Inflammatory macrophage (primary cell): ENCODE measurements at regions not wholly inside any gene's neighbourhood (a gene's known extent, or its start where the extent isn't known, plus 50 kb on each side); places are given as distances from the start of the nearest gene placed in this dataset.
A peak's percentile ranks its signal among the peaks of the same experiment; 100 is the strongest.
"Not testable (repeated sequence)": the region's sequence is repeated elsewhere in the genome, so short reads cannot be mapped to it uniquely, and the experiment has no call there.

ENCODE experiments used
- DNase-seq, 2 donors: peaks; one replicate each; pipeline ENCODE4 v3.0.0-alpha.2; 2020 to 2022

DNA sequence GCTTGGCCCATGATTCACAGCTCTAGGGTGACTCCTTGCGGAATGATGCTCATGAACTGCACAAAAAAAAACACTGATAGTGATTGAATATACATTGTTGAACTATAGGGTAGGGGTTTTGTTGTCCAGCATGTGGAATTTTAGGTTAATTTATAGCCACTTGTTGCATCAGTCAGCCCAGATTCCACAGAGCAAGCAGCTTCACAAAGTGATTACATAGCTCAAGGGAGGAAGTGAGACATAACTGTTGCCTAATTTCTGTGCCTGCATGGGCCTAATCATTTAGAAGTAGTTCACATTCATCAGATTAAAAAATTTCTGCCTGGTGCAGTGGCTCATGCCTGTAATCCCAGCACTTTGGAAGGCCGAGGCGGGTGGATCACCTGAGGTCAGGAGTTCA lies 142.2 kb upstream of the ZNF722 start:
- DNase-seq = not testable (repeated sequence)

DNA sequence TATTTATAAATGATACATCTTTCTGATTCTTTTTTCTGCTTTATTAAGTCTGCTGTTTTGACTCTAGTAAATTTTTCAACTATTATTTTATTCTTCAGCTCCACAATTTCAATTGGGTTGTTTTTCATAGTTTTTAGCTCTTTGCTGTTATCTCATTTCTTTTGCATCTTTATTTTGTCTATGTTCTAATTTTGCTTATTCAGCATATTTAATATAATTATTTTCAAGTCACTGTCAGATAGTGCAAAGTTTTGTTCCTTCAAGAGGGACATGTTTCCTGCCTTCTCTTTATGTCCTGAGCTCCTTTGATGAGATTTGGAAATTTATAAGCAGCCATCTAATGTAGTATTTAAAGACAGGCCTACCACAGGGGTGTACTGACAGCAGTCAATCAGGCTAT lies 131.5 kb upstream of the ZNF722 start:
- no peak for DNase-seq

DNA sequence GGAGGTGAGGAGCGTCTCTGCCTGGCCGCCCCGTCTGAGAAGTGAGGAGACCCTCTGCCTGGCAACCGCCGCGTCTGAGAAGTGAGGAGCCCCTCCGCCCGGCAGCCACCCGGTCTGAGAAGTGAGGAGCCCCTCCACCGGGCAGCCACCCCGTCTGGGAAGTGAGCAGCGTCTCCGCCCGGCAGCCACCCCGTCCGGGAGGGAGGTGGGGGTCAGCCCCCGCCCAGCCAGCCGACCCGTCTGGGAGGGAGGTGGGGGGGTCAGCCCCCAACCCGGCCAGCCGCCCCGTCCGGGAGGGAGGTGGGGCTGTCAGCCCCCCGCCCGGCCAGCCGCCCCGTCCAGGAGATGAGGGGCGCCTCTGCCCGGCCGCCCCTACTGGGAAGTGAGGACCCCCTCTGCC lies 124.4 kb upstream of the ZNF722 start:
- not testable (repeated sequence) for DNase-seq

DNA sequence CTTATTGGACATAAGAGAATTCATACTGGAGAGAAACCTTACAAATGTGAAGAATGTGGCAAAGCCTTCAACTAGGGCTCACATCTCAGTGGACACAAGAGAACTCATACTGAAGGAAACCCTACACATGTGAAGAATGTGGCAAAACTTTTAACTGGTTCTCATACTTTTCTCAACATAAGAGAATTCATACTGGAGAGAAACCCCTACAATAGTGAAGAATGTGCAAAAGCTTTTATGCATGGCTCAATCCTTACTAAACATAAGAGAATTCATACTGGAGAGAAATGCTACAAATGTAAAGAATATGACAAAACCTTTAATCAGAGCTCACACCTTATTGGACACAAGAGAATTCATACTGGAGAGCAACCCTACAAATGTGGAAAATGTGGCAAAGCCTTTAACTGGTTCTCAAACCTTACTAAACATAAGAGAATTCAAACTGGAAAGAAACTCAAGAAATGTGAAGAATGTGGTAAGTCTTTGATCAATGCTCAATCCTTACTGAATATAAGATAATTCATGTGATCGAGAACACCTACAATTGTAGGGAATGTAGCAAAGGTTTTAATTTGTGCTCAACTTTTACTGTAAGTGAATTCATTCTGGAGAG lies 121.8 kb upstream of the ZNF722 start:
- no peak for DNase-seq

DNA sequence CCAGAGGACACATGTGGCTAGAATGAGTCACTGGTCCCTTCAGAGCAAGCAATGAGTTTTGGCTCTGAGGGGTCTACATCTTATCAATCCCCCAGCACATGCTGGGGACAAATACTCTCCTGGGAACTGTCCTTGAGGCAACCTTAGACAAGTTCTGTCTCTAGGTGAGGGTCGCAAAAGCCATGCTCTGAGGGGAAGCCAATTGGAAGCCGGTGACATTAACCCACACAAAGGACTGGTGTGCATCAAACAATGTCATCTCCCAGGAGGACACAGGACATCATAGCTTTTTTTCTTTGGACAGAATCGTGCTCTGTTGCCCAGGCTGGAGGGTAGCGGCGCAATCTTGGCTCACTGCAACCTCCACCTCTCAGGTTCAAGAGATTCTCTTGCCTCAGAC lies 111.6 kb upstream of the ZNF722 start:
- no peak for DNase-seq

DNA sequence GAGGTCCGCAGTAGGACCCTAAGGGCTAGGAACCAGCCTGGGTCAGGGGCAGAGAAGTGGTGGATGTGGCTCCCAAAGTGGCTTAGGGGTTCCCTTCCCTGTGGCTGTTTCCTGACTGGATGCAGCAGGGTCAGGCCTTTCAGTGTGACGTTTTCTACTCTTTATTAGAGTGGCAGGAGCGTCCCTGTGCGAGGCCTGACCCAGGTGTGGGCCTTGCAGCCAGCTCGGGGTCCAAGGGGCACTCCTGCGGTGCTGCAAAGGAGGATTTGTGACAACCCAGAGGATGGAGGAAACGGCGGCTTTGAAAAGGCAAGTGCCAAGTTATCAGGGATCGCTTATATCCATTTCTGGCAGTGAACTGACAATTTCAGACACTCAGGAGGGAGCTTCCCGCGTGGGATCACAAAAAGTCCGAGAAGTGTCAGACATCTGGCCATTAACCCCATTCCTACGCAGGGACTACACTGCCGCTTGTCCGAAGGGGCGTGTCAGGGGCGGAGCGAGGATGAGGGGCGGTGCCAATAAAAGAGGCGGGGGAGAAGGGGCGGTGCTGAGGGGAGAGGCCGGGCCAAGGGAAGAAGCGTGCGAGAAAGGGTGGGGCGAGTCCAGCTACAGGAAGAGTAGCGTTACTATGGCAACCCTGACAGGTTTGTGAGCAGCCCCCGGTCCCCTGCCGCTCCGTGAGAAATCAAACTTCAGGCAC lies 98.8 kb upstream of the ZNF722 start:
- peak; percentile 33 to 44 for DNase-seq

DNA sequence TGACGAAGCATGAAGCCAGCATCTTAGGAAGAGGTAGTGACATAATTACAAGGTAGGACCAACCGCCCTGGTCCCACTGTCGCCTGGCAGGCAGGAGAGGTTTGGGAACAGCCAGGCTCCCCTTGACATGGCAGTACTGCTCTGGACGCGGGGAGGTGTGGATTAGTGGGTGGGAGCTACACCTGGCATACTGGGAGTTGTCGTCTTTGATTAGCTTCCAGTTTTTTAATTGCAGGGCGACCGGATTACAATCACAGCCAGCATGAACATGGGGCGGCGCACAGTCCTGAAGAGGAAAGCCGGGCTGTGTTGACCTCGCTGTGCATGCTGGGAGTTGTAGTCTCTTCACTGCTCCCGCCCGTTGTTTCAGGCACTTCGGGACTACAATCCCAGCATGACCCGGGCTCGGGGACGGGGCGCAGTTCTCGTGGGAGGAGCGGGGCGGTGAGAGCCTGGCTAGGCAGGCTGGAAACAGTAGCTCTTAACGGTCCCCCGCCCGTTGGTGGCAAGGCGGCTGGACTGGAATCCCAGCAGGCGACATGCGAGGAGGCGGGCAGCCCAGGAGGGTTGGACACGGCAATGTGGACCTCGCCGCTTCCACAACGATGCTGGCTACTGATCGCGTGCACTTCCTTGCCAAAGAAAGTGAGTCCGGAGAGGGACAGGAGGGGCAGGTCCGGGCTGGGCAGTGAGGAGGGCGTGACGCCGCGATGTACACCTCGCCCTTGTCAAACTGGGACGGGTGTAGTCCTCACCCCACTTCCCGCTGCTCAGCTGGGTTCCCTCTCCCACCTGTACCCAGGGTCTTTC lies 98.0 kb upstream of the ZNF722 start:
- peak; percentile 78 to 81 for DNase-seq

DNA sequence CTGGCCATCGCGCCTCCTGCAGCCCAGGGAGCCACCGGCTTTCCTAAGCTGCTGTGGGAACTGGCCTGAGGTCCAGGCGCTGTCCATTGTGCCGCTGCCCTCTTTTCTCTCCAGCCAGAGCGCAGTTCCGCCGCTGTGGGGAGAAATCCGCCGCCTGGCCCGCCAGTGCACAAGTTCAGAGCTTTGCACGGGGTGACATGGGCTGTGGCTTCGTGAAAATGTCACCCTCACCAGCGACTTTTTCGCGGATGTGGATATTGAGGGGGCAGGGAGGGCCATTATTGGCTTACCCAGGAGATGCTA lies 97.5 kb upstream of the ZNF722 start:
- DNase-seq = not testable (repeated sequence)

DNA sequence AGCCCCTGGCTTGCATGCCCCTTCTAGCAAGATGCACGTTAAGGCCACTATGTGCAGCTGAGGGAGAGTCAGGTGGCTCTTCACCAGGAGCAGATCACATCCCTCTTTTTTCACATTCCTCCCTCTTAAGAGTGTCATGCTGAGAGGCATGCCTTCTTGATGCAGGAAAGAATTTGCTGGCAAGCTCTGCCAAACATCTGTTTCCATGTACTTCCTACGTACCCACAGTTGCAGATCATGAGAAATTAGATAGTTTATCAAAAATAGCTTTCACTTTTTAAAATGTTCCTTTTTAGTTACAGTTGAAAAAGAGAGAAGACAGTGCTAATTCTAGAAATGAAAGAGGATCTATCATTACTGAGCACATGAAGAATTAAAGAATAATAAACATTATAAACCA lies 79.7 kb upstream of the ZNF722 start:
- DNase-seq = no peak

DNA sequence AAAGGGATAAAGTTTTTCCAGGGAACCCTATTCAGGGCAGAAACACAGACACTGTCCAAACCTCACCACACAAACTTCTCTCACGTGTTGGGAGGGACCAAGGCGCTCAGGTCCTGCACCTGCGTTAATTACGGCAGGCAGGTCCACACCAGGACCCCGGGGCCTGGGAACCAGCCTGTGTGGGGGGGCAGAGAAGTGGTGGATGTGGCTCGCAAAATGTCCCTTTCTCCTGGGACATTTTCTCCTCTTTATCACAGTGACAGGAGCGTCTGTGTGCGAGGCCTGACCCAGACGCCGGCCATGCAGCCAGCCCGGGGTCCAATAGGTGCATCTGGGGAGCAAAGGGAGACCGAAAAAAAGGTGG lies 73.4 kb upstream of the ZNF722 start:
- DNase-seq = no peak

DNA sequence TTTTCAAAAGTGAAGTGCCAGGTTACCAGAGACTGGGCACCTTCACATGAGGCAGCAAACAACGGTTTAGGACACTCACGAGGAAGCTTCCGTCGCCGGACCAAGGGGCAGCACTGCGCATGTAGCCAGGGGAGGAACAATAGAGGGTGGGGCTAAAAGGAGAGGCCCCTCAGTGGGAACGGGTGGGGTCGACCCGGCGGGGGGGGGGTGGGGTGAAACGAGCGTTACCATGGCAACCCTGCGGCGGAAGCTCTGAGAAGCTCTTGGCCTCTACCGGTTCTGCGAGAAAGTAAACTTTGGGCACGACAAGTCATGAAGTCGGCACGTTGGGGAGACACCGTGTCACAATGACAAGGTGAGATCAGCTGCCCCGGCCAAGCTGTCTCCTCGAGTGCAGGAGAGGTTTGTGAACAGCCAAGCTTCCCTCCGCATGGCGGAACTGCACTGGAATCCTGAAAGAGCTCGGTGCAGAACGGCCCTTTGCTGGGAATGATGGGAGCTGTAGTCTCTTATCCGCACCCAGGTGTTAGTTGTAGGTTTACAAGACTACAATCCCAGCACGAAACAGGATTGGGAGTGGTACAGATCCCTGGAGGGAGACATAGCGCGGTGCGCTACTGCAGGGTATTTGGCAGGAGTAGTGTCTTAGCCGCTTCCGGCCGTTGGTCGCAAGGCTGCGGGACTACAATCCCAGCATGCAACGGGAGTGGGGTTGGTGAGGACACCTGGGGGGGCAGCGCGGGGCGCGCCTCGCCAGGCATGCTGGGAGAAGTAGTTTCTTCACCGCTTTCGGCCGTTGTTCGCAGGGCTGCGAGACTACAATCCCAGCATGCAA lies 72.8 kb upstream of the ZNF722 start:
- DNase-seq = peak; percentile 84 to 85

DNA sequence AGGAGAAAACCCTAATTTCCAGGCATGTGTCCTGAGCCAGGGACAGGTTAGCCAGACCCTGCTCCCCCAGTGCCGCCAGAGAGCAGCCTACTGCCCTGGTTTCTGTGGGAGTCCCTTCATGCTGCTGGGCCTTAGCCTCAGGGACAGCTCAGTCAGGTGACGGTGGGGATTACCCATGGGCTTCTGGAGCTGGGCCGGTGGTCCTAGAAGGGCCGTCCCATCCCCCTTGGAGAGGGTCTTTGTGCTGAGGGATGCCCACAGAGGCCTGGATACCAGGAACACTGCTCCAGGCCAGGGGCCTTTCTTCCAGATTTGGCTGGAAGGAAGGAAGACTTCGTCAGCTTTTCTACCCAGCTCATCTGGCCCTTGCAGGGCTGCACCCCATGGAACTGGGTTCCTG lies 71.4 kb upstream of the ZNF722 start:
- no peak for DNase-seq

DNA sequence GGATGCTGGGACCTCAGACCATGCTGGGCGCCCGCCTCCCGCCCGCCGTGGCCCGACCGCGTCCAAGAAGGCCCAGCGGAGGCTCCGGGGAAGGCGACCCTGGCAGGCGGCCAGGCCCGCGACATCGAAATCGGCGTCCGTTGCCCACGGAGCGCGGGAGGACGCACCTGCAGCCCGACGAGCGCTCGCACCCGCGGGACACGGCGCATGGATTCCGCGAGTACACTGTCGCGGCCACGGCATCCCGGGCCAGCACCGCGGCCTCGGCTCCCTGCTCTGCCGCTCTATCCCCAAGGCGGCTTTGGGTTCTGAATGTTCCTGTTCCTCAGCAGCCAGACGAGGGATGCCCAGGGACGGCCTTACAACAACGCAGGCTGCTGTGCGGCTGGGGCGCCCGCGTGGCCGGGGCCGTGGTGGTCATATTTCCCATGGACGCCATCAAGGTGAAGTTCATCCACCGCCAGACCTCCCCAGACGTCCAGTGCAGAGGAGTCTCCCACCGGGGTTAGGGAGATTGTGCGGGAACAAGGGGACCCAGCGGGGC lies 67.5 kb upstream of the ZNF722 start:
- no peak for DNase-seq

DNA sequence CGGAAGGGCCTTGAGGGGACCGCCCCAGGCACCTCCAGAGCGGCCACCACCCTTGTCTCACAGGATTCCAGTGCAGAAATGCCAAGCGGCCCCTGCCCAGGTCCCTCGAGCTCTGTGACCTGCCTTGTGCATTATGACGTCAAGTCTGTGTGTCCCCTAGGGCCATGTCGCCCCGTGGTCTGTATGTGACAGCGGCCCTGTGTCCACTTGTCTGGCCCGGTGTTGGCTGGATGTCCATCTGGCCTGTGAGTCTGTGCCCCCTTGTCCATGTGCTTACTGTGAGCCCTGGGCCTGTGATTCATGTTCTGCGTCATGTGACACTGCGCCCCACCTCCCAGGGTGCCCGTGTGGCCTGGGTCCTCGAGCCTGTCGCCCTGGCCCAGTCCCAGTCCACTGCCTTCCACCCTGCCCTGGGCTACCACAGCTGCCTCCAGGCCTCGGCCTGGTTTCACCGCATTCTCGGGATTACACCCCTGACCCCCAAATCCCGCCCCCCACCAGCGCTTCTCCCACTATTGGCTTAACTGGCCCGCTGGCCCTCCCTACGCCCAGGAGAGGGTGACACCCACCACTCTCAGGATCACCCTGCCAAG lies 66.6 kb upstream of the ZNF722 start:
- no peak for DNase-seq
